Smooth muscle cell (in vitro differentiated cells): ENCODE measurements at regions not wholly inside any gene's neighbourhood (a gene's known extent, or its start where the extent isn't known, plus 50 kb on each side); places are given as distances from the start of the nearest gene placed in this dataset.

ENCODE experiments used
- DNase-seq: peaks from one replicate; lab custom pipeline; 2025; ENCODE audit not compliant: unreplicated experiment; lab: John Stamatoyannopoulos, UW
- H2AFZ ChIP-seq: fragments of 200-600 bp; sonication (generic); 2 replicates; pipeline ENCODE4 v1.6.0; 2016; ENCODE audit warnings: antibody characterized with exemption, low read depth, mild to moderate bottlenecking
- H3F3A ChIP-seq: fragments of 200-600 bp; sonication (generic); 2 replicates; pipeline ENCODE4 v1.6.0; 2017; ENCODE audit warnings: antibody characterized with exemption, low read depth
- H3K27ac ChIP-seq: fragments of 200-600 bp; sonication (generic); 2 replicates; pipeline ENCODE4 v1.5.1; 2016; ENCODE audit warnings: low read depth, mild to moderate bottlenecking
- H3K27me3 ChIP-seq: fragments of 200-600 bp; sonication (generic); 2 replicates; pipeline ENCODE4 v1.6.1; 2016; ENCODE audit warnings: low read depth, mild to moderate bottlenecking
- H3K36me3 ChIP-seq: fragments of 200-600 bp; sonication (generic); 2 replicates; pipeline ENCODE4 v1.5.1; 2016; ENCODE audit warnings: low read depth
- H3K4me1 ChIP-seq: fragments of 200-600 bp; sonication (generic); 2 replicates; pipeline ENCODE4 v1.5.1; 2016; ENCODE audit warnings: low read depth
- H3K4me2 ChIP-seq: fragments of 200-600 bp; sonication (generic); 2 replicates; pipeline ENCODE4 v1.6.0; 2016; ENCODE audit warnings: mild to moderate bottlenecking
- H3K4me3 ChIP-seq: fragments of 200-600 bp; sonication (generic); 2 replicates; pipeline ENCODE4 v1.5.1; 2016; ENCODE audit warnings: mild to moderate bottlenecking
- H3K79me2 ChIP-seq: fragments of 200-600 bp; sonication (generic); 2 replicates; pipeline ENCODE4 v1.6.0; 2016; ENCODE audit warnings: low read depth, mild to moderate bottlenecking
- H3K9ac ChIP-seq: fragments of 200-600 bp; sonication (generic); 2 replicates; pipeline ENCODE4 v1.6.0; 2016; ENCODE audit warnings: low read depth
- H3K9me3 ChIP-seq: fragments of 200-600 bp; sonication (generic); replicated peaks from 2 replicates; pipeline ENCODE4 v1.5.1; 2016; ENCODE audit warnings: low read depth
- H4K20me1 ChIP-seq: fragments of 200-600 bp; sonication (generic); 2 replicates; pipeline ENCODE4 v1.6.0; 2016; ENCODE audit warnings: low read depth
- CTCF ChIP-seq: fragments of 200-600 bp; sonication (generic); IDR thresholded peaks from 2 replicates; pipeline ENCODE4 v1.5.1; 2017; ENCODE audit warnings: borderline replicate concordance, mild to moderate bottlenecking, antibody characterized with exemption; ENCODE audit not compliant: insufficient read depth, poor library complexity, severe bottlenecking
- WGBS: methylation state at CpG from one replicate; pipeline ENCODE4 v1.1.7; 2016; ENCODE audit warnings: low lambda C conversion rate; 5-methylcytosine and 5-hydroxymethylcytosine counted together

- DNase-seq = no peak
- no peak for TF ChIP-seq CTCF
- H3K36me3 ChIP-seq = no peaks in the 10 kb centered on the region
- no peak overlapping the region for H3K9ac ChIP-seq
- H3K79me2 ChIP-seq = no peaks in the 10 kb centered on the region
- H3K4me3 ChIP-seq = no peak overlapping the region
- no peak overlapping the region for H2AFZ ChIP-seq
- no peaks in the 10 kb centered on the region for H3K27me3 ChIP-seq
- no peak overlapping the region for H3K4me2 ChIP-seq
- no peaks in the 10 kb centered on the region for H3K9me3 ChIP-seq
- WGBS = 65% methylated on average over 4 of the region's 4 CpGs
- H4K20me1 ChIP-seq = no peaks in the 10 kb centered on the region
- H3F3A ChIP-seq = no peaks in the 10 kb centered on the region
- no peak overlapping the region for H3K27ac ChIP-seq
- H3K4me1 ChIP-seq = no peaks in the 10 kb centered on the region
Observed at GRCh38 chr6:14276667-14277404, 159.3 kb downstream of the CD83 start.

DNA sequence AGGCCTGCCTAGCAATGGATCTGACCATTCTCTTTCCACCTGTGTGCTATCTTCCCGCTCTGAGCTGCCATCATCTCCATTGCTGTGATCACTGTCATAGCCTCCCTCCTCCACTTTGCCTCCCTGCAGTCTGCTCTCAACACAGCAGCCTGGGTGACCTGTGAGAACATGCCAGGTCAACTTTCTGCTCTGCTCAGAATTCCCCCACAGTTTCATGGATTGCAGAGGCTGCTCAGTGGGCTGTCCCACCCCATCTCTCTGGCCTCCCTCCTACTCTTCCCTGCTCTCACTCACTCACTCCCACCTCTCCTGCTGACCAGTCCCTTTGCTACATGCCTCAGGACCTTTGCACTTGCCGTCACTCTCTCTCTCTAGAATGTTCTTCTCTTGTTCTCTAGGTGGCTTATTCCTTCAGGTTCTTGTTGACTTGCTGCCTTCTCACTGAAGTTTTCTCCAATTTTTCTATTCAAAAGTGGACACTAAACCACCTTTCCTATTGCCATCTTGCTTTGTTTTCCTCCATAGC, 159.9 kb downstream of the CD83 start:
- no peak for TF ChIP-seq CTCF
- Histone ChIP-seq H2AFZ (no peak overlapping the region), H3K9ac (no peak overlapping the region), H3K4me3 (no peak overlapping the region), H3K9me3 (no peaks in the 10 kb centered on the region), H3F3A (no peaks in the 10 kb centered on the region), H3K79me2 (no peaks in the 10 kb centered on the region), H3K36me3 (no peaks in the 10 kb centered on the region), H3K27me3 (no peaks in the 10 kb centered on the region), H3K4me1 (no peaks in the 10 kb centered on the region), H3K27ac (no peak overlapping the region), H4K20me1 (no peaks in the 10 kb centered on the region), H3K4me2 (no peak overlapping the region)
- 93% methylated on average over 2 of the region's 2 CpGs for WGBS
- DNase-seq = no peak

DNA sequence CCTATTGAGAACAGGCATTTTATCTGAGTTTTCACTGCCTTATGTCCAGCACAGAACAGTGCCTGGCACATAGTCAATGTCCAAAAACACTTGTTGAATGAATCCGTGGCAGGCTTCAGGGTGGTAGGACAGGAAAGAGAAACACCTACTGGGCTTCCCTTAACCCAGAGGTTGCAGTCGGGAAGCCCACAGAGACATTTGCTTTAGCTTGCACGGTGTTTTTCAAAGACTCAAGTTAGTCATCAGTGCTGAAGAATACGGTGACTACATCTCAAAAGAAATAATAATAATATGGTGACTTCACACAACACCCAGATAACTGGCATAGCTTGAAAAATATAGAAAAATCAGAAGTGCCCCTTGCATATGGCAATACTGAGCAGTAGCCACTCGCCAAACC, 160.4 kb downstream of the CD83 start:
- Histone ChIP-seq H2AFZ (no peak overlapping the region), H3K79me2 (no peaks in the 10 kb centered on the region), H3K27me3 (no peaks in the 10 kb centered on the region), H3K36me3 (no peaks in the 10 kb centered on the region), H3K4me1 (no peaks in the 10 kb centered on the region), H4K20me1 (no peaks in the 10 kb centered on the region), H3K4me2 (no peak overlapping the region), H3F3A (no peaks in the 10 kb centered on the region), H3K4me3 (no peak overlapping the region), H3K9me3 (no peaks in the 10 kb centered on the region), H3K9ac (no peak overlapping the region), H3K27ac (no peak overlapping the region)
- no peak for DNase-seq
- WGBS = 89% methylated on average over 5 of the region's 5 CpGs
- no peak for TF ChIP-seq CTCF

GRCh38 chr6:14278446-14278845, 160.9 kb downstream of the CD83 start:
- no peaks in the 10 kb centered on the region for H3K4me1 ChIP-seq
- no peak for DNase-seq
- no peaks in the 10 kb centered on the region for H3K27me3 ChIP-seq
- H3K9ac ChIP-seq = no peak overlapping the region
- H3K4me3 ChIP-seq = no peak overlapping the region
- 85% methylated on average over 3 of the region's 6 CpGs for WGBS
- H3F3A ChIP-seq = no peaks in the 10 kb centered on the region
- H3K4me2 ChIP-seq = no peak overlapping the region
- no peak overlapping the region for H2AFZ ChIP-seq
- TF ChIP-seq CTCF = no peak
- H3K9me3 ChIP-seq = no peaks in the 10 kb centered on the region
- H3K27ac ChIP-seq = no peak overlapping the region
- no peaks in the 10 kb centered on the region for H3K79me2 ChIP-seq
- no peaks in the 10 kb centered on the region for H3K36me3 ChIP-seq
- H4K20me1 ChIP-seq = no peaks in the 10 kb centered on the region
